ENCODE measurements at regions not wholly inside any gene's neighbourhood (a gene's known extent, or its start where the extent isn't known, plus 50 kb on each side); places are given as distances from the start of the nearest gene placed in this dataset.

DNA sequence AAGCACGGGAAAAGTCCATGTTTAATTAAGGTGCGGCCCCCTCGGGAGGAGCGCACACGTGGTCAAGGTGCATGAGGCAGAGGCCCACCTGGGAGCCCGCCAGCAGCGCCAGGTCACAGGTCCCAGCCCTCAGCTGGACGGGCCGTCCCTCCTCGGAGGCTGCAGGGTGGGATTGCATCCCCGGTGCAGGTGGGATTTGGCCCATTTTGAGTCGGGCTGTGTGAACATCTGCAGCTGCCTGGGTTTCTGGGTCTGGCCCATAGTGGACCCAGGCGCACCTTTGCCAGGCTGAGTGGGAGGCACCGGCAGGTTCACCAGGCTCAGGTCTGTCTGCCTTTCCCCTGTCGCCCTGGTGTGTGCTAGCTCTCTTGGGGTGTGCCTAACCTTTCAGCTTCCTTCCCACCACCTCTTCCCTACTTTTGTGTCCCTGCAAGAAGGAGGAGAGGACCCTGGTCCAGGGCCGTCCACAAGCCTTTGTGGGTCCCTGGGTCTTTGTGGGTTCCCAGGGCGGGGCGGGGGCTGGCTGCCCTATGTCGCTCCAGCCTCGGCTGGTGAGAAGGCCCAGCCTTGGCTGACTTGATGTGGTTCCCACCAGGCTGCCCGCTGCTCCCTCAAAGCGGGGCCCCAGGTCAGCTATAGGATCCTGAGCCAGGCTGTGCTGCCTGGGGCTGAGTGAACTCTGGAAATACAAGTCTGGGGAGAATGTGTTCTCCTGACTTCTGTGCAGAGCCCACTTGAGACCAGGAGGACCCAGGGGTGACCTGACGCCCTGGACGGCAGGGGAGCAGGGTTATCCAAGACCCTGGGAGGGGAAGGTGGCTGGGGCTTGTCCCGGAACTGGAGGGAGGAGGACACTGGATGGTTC lies 186.7 kb upstream of the SHH start:
- DNase-seq (ENCODE audit: low read depth), result no peak
- H3K4me3 ChIP-seq (ENCODE audit: control insufficient read depth, low read depth, low read length), result no peak overlapping the region
- TF ChIP-seq CTCF (conservative IDR thresholded peaks at IDR 0.05; ENCODE audit: control insufficient read depth, insufficient read depth, low read depth, low read length), result no peak

DNA sequence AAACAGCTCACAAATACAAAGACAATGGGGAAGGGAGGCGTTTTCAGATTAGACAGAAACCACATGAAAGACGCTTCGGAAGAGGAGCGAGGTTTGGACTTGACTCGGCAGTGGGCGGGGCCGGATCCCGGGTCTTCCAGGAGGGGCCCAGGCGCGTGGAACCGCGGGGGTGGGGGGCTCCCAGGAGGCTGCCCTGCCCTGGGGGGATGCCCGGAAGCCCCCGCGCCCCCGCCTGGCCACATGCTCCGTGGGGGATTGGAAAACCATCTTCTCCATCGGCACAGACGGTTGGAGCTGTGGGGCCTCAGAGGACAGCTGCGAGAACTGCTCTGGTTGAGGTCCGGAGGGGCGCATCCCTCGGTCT lies 186.0 kb upstream of the SHH start:
- no peak overlapping the region for H3K4me3 ChIP-seq (ENCODE audit: control insufficient read depth, low read depth, low read length)
- no peak for DNase-seq (ENCODE audit: low read depth)
- no peak for TF ChIP-seq CTCF (conservative IDR thresholded peaks at IDR 0.05; ENCODE audit: control insufficient read depth, insufficient read depth, low read depth, low read length)

DNA sequence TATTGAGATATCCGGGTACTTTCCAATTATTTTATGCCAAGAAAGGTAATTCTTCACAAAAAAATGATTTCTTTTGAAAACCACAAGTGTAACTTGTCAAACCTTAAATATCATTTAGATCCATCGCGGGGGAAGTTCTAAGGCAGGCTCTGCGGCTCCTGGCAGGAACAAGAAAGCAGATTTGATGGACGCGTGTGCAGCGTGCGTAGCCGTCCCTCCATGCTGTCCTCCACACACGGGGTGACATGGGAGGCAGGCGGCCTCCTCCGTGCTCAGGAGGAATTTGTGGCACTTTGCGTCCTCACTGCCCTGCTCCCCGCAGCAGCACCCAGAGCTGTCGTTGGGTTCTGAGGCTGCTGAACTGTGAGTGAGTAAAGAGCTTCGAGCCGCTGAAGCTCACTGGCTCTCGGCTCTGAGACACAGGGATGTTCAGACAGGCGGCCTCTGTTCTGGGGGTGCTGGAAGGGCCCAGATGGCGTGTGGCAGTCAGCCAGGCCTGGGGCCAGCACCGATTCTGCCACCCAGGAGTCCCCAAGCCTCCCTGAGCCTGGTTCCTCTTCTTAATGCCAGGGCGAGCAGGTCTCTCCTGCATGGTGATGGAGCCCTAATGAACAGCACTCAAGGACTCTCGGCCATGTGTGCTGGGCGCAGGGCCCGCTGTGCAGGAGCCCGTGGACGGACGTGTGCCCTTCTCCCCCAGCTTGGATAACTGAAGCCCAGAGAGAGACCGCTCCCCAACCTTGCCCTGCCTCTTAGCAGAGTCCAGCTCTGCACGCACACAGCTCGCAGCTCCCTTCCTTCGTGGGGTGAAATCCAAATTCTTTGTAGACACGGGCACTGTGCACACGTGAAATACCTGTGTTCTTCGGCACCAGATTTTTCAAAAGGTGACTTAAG lies 185.4 kb upstream of the SHH start:
- no peak for DNase-seq (ENCODE audit: low read depth)
- no peak overlapping the region for H3K4me3 ChIP-seq (ENCODE audit: control insufficient read depth, low read depth, low read length)

DNA sequence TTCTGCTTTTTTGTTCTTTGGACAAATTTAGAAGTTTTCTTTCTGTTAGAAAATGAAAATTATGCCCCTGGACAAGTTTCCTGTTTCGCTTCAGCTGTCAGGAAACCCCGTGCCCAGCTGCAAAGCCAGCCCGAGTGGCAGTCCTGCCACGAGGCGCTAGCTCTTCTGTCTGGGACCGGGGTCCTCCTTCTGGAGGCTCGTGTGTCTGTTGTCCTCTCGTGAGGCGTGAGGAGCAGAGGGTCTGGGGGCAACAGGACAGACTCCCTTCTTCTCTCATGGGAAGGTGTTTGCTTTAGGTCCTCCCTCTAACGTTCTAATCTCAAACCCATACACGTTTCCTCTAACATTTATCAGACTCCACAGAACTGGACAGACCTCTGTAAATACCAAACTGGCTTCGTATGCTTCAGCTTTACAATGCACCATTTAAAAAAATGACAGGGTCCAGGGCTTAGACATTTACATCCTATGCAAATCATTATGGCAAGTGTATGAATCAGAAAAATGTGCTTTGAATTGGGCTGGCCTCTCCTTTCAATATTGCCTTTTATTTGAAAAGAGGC lies 184.5 kb upstream of the SHH start:
- no peak for TF ChIP-seq CTCF (conservative IDR thresholded peaks at IDR 0.05; ENCODE audit: control insufficient read depth, insufficient read depth, low read depth, low read length)
- no peak overlapping the region for H3K4me3 ChIP-seq (ENCODE audit: control insufficient read depth, low read depth, low read length)
- no peak for DNase-seq (ENCODE audit: low read depth)

More for the DNA sequence above, 185.4 kb upstream of the SHH start:
- no peak for TF ChIP-seq CTCF (conservative IDR thresholded peaks at IDR 0.05; ENCODE audit: control insufficient read depth, insufficient read depth, low read depth, low read length)

GRCh38 chr7:155995183-155995612 lies 182.9 kb upstream of the SHH start:
- TF ChIP-seq CTCF (conservative IDR thresholded peaks at IDR 0.05; ENCODE audit: control insufficient read depth, insufficient read depth, low read depth, low read length), result no peak
- H3K4me3 ChIP-seq (ENCODE audit: control insufficient read depth, low read depth, low read length), result no peak overlapping the region
- DNase-seq (ENCODE audit: low read depth), result no peak

DNA sequence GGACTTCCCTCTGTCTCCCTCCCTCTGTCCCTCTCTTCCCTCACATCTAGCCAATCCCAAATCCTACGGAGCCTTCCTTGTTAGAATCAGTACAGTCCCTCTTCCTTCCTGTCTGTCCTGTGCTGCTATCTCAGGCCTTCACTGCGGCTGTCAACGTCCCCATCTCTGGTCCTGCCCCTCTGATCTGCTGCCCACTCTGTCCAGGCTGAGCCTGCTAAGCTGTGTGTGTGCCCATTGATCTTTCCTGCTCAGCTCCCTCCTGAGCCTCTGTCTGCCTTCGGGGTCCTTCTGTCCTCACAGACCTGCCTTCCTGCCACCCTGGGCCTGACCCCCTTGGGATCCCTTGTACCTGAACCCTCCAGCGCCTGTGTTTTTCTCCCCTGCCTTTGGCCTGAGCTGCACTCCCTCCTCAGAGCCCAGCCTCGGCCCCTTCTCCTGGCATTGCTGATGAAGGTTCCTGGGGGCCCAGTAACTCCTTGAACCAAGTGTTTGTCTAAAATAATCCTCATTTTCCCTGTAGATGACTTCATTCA lies 182.1 kb upstream of the SHH start:
- no peak for DNase-seq (ENCODE audit: low read depth)
- TF ChIP-seq CTCF (conservative IDR thresholded peaks at IDR 0.05; ENCODE audit: control insufficient read depth, insufficient read depth, low read depth, low read length), result no peak
- H3K4me3 ChIP-seq (ENCODE audit: control insufficient read depth, low read depth, low read length), result no peak overlapping the region
